HEK293 (cell line): ENCODE measurements at regions not wholly inside any gene's neighbourhood (a gene's known extent, or its start where the extent isn't known, plus 50 kb on each side); places are given as distances from the start of the nearest gene placed in this dataset.

Source experiments
- CTCF ChIA-PET: fragments of 350-600 bp; formaldehyde crosslinking; extraction: SDS; loops from one replicate; lab custom pipeline; 2021; ENCODE audit warnings: antibody characterized with exemption; lab: Yijun Ruan, JAX
- POLR2A ChIA-PET: fragments of 300-600 bp; formaldehyde crosslinking; extraction: SDS; loops from one replicate; lab custom pipeline; 2020; ENCODE audit warnings: antibody characterized with exemption, inconsistent platforms; lab: Yijun Ruan, JAX
- H3K27ac ChIP-seq: fragments of 200-500 bp; sonication (Bioruptor generic); 2 replicates; pipeline ENCODE4 v1.5.1; 2014; ENCODE audit warnings: low read depth, low read length, control low read depth, inconsistent platforms; ENCODE audit errors: extremely low read depth
- H3K36me3 ChIP-seq, 2 experiments: fragments of 200-500 bp in 1 of 2; sonication (Bioruptor generic) in 1 of 2; 1 replicate in 1 of 2; 2 replicates in 1 of 2; pipeline ENCODE4 v1.5.1; 2014 to 2017; ENCODE audit warnings: inconsistent platforms in 2 of 2, low read length in 2 of 2; ENCODE audit not compliant: control insufficient read depth in 2 of 2, insufficient read depth in 1 of 2
- H3K4me1 ChIP-seq: fragments of 200-500 bp; sonication (Bioruptor generic); 2 replicates; pipeline ENCODE4 v1.5.1; 2014; ENCODE audit warnings: mild to moderate bottlenecking, low read length, inconsistent platforms; ENCODE audit not compliant: control insufficient read depth, insufficient read depth
- H3K4me3 ChIP-seq: 2 replicates; pipeline ENCODE4 v1.5.1; 2011; ENCODE audit warnings: low read depth, mild to moderate bottlenecking, control low read depth, low read length, moderate library complexity
- H3K9me3 ChIP-seq: fragments of 200-500 bp; sonication (Bioruptor generic); 2 replicates; pipeline ENCODE4 v1.5.1; 2014; ENCODE audit warnings: low read depth, low read length, inconsistent platforms; ENCODE audit not compliant: control insufficient read depth, insufficient read depth
- BCL6B ChIP-seq: fragments of 450-650 bp; formaldehyde crosslinking; IDR thresholded peaks from 2 replicates; pipeline ENCODE4 v1.5.1; 2017; ENCODE audit warnings: missing biosample characterization, missing genetic modification characterization
- GLI4 ChIP-seq: fragments of 450-650 bp; formaldehyde crosslinking; IDR thresholded peaks from 2 replicates; pipeline ENCODE4 v1.5.1; 2016; ENCODE audit warnings: missing biosample characterization, missing genetic modification characterization
- KLF10 ChIP-seq: fragments of 450-650 bp; IDR thresholded peaks from 2 replicates; pipeline ENCODE4 v1.5.1; 2018; ENCODE audit warnings: missing biosample characterization, mild to moderate bottlenecking, missing genetic modification characterization
- KLF7 ChIP-seq: fragments of 450-650 bp; formaldehyde crosslinking; IDR thresholded peaks from 2 replicates; pipeline ENCODE4 v1.5.1; 2016; ENCODE audit warnings: missing biosample characterization, missing genetic modification characterization, borderline replicate concordance
- PATZ1 ChIP-seq: fragments of 450-650 bp; formaldehyde crosslinking; IDR thresholded peaks from 2 replicates; pipeline ENCODE4 v1.5.1; 2016; ENCODE audit warnings: missing biosample characterization, missing genetic modification characterization
- PRDM4 ChIP-seq: fragments of 450-650 bp; formaldehyde crosslinking; IDR thresholded peaks from 2 replicates; pipeline ENCODE4 v1.5.1; 2017; ENCODE audit warnings: missing biosample characterization, missing genetic modification characterization
- REPIN1 ChIP-seq: fragments of 450-650 bp; formaldehyde crosslinking; IDR thresholded peaks from 2 replicates; pipeline ENCODE4 v1.5.1; 2017; ENCODE audit warnings: missing biosample characterization, missing genetic modification characterization, low read depth
- SP7 ChIP-seq: fragments of 450-650 bp; formaldehyde crosslinking; IDR thresholded peaks from 2 replicates; pipeline ENCODE4 v1.5.1; 2016; ENCODE audit warnings: missing biosample characterization, missing genetic modification characterization
- ZBTB48 ChIP-seq: fragments of 450-650 bp; formaldehyde crosslinking; IDR thresholded peaks from 2 replicates; pipeline ENCODE4 v1.5.1; 2016; ENCODE audit warnings: missing biosample characterization, missing genetic modification characterization
- ZBTB8A ChIP-seq: fragments of 450-650 bp; formaldehyde crosslinking; IDR thresholded peaks from 2 replicates; pipeline ENCODE4 v1.5.1; 2016; ENCODE audit warnings: missing biosample characterization, missing genetic modification characterization
- ZEB2 ChIP-seq: fragments of 450-650 bp; formaldehyde crosslinking; IDR thresholded peaks from 2 replicates; pipeline ENCODE4 v1.5.1; 2016; ENCODE audit warnings: missing biosample characterization, missing genetic modification characterization
- ZFP37 ChIP-seq: fragments of 450-650 bp; formaldehyde crosslinking; IDR thresholded peaks from 2 replicates; pipeline ENCODE4 v1.5.1; 2016; ENCODE audit warnings: missing biosample characterization, missing genetic modification characterization
- ZFP41 ChIP-seq: fragments of 450-650 bp; formaldehyde crosslinking; IDR thresholded peaks from 2 replicates; pipeline ENCODE4 v1.5.1; 2016; ENCODE audit warnings: missing biosample characterization, missing genetic modification characterization, borderline replicate concordance
- ZNF132 ChIP-seq: fragments of 450-650 bp; formaldehyde crosslinking; IDR thresholded peaks from 2 replicates; pipeline ENCODE4 v1.5.1; 2017; ENCODE audit warnings: missing biosample characterization, missing genetic modification characterization, borderline replicate concordance
- ZNF155 ChIP-seq: fragments of 450-650 bp; formaldehyde crosslinking; IDR thresholded peaks from 2 replicates; pipeline ENCODE4 v1.5.1; 2016; ENCODE audit warnings: missing biosample characterization, missing genetic modification characterization
- ZNF184 ChIP-seq: fragments of 450-650 bp; IDR thresholded peaks from 2 replicates; pipeline ENCODE4 v1.5.1; 2018; ENCODE audit warnings: missing biosample characterization, mild to moderate bottlenecking, missing genetic modification characterization
- ZNF19 ChIP-seq: fragments of 450-650 bp; formaldehyde crosslinking; IDR thresholded peaks from 2 replicates; pipeline ENCODE4; 2016; ENCODE audit warnings: missing biosample characterization, missing genetic modification characterization, low read depth
- ZNF239 ChIP-seq: fragments of 450-650 bp; formaldehyde crosslinking; IDR thresholded peaks from 2 replicates; pipeline ENCODE4 v1.5.1; 2016; ENCODE audit warnings: missing biosample characterization, missing genetic modification characterization
- ZNF266 ChIP-seq: fragments of 450-650 bp; formaldehyde crosslinking; IDR thresholded peaks from 2 replicates; pipeline ENCODE4 v1.5.1; 2016; ENCODE audit warnings: missing biosample characterization, missing genetic modification characterization, low read depth
- ZNF335 ChIP-seq: fragments of 450-650 bp; formaldehyde crosslinking; conservative IDR thresholded peaks from 2 replicates; pipeline ENCODE4 v1.5.1; 2016; ENCODE audit warnings: missing biosample characterization, missing genetic modification characterization
- ZNF416 ChIP-seq: fragments of 450-650 bp; formaldehyde crosslinking; IDR thresholded peaks from 2 replicates; pipeline ENCODE4 v1.5.1; 2016; ENCODE audit warnings: missing biosample characterization, missing genetic modification characterization
- ZNF510 ChIP-seq: fragments of 450-650 bp; formaldehyde crosslinking; IDR thresholded peaks from 2 replicates; pipeline ENCODE4 v1.5.1; 2018; ENCODE audit warnings: mild to moderate bottlenecking, missing genetic modification characterization, missing biosample characterization; ENCODE audit not compliant: insufficient replicate concordance
- ZNF658 ChIP-seq: fragments of 450-650 bp; formaldehyde crosslinking; IDR thresholded peaks from 2 replicates; pipeline ENCODE4; 2016; ENCODE audit warnings: missing biosample characterization, missing genetic modification characterization
- TF ChIP-seq, protein P1 (sequence below): IDR thresholded peaks from 2 replicates; pipeline ENCODE4 v1.6.1; 2011; ENCODE audit warnings: mild to moderate bottlenecking, low read depth, low read length, borderline replicate concordance
- TF ChIP-seq, protein P2 (sequence below): fragments of 450-650 bp; formaldehyde crosslinking; IDR thresholded peaks from 2 replicates; pipeline ENCODE4 v1.5.1; 2016; ENCODE audit warnings: missing biosample characterization, missing genetic modification characterization

DNA sequence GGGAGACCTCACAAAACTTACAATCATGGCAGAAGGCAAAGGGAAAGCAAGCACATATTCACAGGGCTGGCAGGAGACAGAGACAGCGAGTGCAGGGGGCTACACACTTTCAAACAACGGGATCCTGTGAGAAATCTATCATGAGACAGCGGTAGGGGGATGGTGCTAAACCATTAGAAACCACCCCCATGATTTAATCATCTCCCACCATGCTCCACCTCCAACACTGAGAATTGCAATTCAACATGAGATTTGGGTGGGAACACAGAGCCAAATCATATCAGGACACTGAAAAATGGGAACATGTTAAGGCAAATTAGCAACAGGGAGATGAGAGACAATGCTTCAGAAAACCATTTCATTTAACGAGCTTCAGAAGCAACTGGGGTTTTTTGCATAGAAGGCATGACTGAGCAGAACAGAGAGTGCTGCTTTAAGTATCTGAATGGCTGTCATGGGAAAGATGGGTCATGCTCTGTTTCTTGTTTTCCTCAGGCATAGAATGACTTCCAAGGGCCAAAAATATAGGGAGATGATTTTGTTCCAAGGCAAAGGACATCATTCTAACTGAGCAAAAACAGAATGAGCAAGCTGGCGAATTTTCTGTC lies 100.8 kb upstream of the MAP2 start:
- Histone ChIP-seq H3K36me3 (no peaks in the 10 kb centered on the region), H3K4me3 (no peak overlapping the region), H3K9me3 (no peaks in the 10 kb centered on the region), H3K27ac (no peak overlapping the region), H3K4me1 (no peaks in the 10 kb centered on the region)
- no peak for TF ChIP-seq ZNF510 (tag by site-specific recombination)
- no peak for TF ChIP-seq PATZ1 (tag by site-specific recombination)
- no peak for TF ChIP-seq BCL6B (tag by site-specific recombination)
- TF ChIP-seq GLI4 (tag by site-specific recombination) = no peak
- TF ChIP-seq ZFP41 (tag by site-specific recombination) = no peak
- no peak for TF ChIP-seq ZNF132
- TF ChIP-seq ZBTB8A (tag by site-specific recombination) = no peak
- ChIA-PET POLR2A (no interaction called here), CTCF (interaction anchor here (0.6 to 3.9 kb wide), 5 partner anchors 11 to 928 kb away, joined by 3 to 18 read pairs (median 4); partner anchors contain the start of gene MAP2)

DNA sequence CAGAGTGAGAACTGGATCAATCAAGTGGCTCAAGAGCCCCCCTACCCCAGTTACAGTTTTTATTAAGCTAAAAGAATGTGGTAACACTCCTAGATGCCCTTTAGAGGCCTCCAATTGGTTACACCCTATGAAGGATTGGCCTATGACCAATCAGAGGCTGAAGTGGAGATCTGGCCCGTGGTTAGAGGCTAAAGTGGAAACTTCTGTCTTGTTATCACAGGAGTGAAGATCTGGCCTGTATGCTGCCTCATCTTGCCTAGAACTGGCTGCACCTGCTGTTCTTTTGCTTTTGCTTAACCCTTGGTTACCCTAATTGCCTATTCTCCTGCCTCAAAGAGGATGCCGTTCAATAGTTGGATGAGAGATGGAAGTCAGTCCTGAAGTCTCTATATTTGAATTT lies 100.1 kb upstream of the MAP2 start:
- Histone ChIP-seq H3K4me3 (no peak overlapping the region), H3K9me3 (no peaks in the 10 kb centered on the region), H3K27ac (no peak overlapping the region), H3K4me1 (no peaks in the 10 kb centered on the region), H3K36me3 (no peaks in the 10 kb centered on the region)
- POLR2A ChIA-PET = no interaction called here
- no peak for TF ChIP-seq ZNF335 (tag by site-specific recombination)
- no peak for TF ChIP-seq ZNF19 (tag by site-specific recombination)
- TF ChIP-seq ZNF658 (tag by site-specific recombination) = no peak
- no peak for TF ChIP-seq ZEB2 (tag by site-specific recombination)
- no peak for TF ChIP-seq KLF10 (tag by site-specific recombination)
- TF ChIP-seq ZBTB8A (tag by site-specific recombination) = no peak
- no peak for TF ChIP-seq ZNF155 (tag by site-specific recombination)
- TF ChIP-seq, protein P1, sequence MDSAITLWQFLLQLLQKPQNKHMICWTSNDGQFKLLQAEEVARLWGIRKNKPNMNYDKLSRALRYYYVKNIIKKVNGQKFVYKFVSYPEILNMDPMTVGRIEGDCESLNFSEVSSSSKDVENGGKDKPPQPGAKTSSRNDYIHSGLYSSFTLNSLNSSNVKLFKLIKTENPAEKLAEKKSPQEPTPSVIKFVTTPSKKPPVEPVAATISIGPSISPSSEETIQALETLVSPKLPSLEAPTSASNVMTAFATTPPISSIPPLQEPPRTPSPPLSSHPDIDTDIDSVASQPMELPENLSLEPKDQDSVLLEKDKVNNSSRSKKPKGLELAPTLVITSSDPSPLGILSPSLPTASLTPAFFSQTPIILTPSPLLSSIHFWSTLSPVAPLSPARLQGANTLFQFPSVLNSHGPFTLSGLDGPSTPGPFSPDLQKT = no peak
- no peak for TF ChIP-seq SP7
- TF ChIP-seq REPIN1 (tag by site-specific recombination) = no peak
- no peak for TF ChIP-seq ZFP37 (tag by site-specific recombination)
- TF ChIP-seq ZNF416 (tag by site-specific recombination) = no peak
- TF ChIP-seq ZBTB48 (tag by site-specific recombination) = no peak
- TF ChIP-seq, protein P2, sequence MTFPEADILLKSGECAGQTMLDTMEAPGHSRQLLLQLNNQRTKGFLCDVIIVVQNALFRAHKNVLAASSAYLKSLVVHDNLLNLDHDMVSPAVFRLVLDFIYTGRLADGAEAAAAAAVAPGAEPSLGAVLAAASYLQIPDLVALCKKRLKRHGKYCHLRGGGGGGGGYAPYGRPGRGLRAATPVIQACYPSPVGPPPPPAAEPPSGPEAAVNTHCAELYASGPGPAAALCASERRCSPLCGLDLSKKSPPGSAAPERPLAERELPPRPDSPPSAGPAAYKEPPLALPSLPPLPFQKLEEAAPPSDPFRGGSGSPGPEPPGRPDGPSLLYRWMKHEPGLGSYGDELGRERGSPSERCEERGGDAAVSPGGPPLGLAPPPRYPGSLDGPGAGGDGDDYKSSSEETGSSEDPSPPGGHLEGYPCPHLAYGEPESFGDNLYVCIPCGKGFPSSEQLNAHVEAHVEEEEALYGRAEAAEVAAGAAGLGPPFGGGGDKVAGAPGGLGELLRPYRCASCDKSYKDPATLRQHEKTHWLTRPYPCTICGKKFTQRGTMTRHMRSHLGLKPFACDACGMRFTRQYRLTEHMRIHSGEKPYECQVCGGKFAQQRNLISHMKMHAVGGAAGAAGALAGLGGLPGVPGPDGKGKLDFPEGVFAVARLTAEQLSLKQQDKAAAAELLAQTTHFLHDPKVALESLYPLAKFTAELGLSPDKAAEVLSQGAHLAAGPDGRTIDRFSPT = no peak
- no peak for TF ChIP-seq KLF7 (tag by site-specific recombination)
- no peak for TF ChIP-seq PRDM4 (tag by site-specific recombination)
- no peak for TF ChIP-seq ZNF266 (tag by site-specific recombination)
- no peak for TF ChIP-seq ZNF239 (tag by site-specific recombination)
- no peak for TF ChIP-seq ZNF184 (tag by site-specific recombination)
- CTCF ChIA-PET = interaction anchor here (0.7 to 3.9 kb wide), 4 partner anchors 10 to 928 kb away, joined by 3 to 18 read pairs (median 4); partner anchors contain the start of gene MAP2
